ENCODE measurements at regions not wholly inside any gene's neighbourhood (a gene's known extent, or its start where the extent isn't known, plus 50 kb on each side); places are given as distances from the start of the nearest gene placed in this dataset.

DNA sequence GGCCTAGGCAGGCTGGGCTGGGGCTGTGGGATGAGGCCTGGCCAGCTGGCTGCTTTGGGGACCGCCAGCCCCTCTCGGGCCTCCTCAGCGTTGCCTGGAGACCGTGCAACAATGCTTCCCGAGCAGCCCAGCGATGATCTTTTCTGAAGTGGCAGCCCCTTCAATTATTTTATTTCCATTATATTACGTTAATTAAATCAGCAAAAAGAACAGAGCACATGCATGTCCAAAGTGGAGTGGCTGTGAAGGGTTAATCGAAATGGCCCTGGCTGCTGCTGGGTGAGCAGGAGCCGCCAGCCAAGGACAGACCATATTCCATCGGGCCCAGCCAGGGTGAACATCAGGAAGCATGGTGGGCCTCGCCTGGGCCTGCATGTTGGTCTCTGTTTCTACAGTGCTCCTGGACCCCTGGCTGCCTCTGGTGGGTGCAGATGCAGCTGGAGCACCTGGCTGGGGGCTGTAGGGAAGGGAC is 245.5 kb downstream of the MYCN start:
- Histone ChIP-seq H3K27me3 (ENCODE audit: control insufficient read depth in 4 of 4, insufficient read depth in 4 of 4, low read length in 3 of 4) (no peaks in the 10 kb centered on the region), H3K4me3 (ENCODE audit: low read depth in 1 of 3, low read length in 3 of 3) (no peak overlapping the region), H3K27ac (ENCODE audit: low read depth in 1 of 2, low read length in 2 of 2) (no peak overlapping the region), H3K9me3 (ENCODE audit: control insufficient read depth in 4 of 4, low read length in 3 of 4) (no peaks in the 10 kb centered on the region), H3K9ac (ENCODE audit: low read depth in 1 of 2, low read length in 2 of 2) (no peak overlapping the region), H3K4me1 (ENCODE audit: control insufficient read depth in 4 of 4, insufficient read depth in 4 of 4, low read length in 3 of 4) (no peaks in the 10 kb centered on the region), H3K36me3 (ENCODE audit: control insufficient read depth in 4 of 4, insufficient read depth in 3 of 4, low read depth in 1 of 4, low read length in 3 of 4) (no peaks in the 10 kb centered on the region)
- TF ChIP-seq RAD21 (IDR thresholded peaks at IDR 0.05) (no peak), GABPA (IDR thresholded peaks at IDR 0.05 in 1 of 2, conservative IDR thresholded peaks at IDR 0.05 in 1 of 2) (no peak), YY1 (IDR thresholded peaks at IDR 0.05) (no peak), FOXA2 (IDR thresholded peaks at IDR 0.05) (no peak), JUND (IDR thresholded peaks at IDR 0.05) (no peak), TAF1 (conservative IDR thresholded peaks at IDR 0.05) (no peak)
- TF ChIP-seq, protein P1, sequence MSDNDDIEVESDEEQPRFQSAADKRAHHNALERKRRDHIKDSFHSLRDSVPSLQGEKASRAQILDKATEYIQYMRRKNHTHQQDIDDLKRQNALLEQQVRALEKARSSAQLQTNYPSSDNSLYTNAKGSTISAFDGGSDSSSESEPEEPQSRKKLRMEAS (IDR thresholded peaks at IDR 0.05), result no peak
- TF ChIP-seq, protein P2, sequence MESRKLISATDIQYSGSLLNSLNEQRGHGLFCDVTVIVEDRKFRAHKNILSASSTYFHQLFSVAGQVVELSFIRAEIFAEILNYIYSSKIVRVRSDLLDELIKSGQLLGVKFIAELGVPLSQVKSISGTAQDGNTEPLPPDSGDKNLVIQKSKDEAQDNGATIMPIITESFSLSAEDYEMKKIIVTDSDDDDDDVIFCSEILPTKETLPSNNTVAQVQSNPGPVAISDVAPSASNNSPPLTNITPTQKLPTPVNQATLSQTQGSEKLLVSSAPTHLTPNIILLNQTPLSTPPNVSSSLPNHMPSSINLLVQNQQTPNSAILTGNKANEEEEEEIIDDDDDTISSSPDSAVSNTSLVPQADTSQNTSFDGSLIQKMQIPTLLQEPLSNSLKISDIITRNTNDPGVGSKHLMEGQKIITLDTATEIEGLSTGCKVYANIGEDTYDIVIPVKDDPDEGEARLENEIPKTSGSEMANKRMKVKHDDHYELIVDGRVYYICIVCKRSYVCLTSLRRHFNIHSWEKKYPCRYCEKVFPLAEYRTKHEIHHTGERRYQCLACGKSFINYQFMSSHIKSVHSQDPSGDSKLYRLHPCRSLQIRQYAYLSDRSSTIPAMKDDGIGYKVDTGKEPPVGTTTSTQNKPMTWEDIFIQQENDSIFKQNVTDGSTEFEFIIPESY (IDR thresholded peaks at IDR 0.05), result no peak
- DNase-seq (ENCODE audit: low spot score), result no peak
- 90% methylated on average over 11 of the region's 11 CpGs for WGBS

DNA sequence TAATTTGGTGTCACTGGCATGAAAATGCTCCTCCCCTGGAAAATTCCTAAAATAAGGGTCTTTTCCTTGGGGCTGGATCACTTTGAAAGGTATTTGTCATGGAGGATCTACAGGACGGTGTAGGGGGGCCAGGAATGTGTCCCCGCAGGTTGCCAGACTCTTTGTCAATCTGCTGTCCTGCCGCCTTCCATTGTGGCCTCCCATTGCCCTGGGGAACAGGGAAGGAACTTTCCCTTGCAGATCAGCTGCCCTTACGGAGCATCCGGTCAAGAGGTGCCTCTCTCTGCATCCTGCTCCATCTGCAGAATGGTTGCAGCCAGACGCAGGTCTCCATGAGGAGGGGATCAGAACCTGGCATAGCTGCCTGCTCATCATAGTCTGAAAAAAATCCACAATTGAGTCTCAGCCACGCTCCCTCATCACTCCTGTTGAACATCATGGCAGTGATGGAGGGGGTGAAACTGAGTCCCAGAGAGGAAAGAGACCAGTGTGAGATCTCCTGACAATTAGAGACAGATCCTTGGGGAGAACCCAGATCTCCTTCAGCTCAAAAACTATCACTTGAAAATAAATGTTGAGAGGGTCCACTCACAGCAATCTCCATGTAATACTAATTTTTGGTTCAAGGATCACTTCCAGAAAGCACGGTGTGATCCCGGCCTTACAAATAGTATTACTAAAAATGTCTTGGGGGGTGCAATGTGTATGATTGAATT is 244.8 kb downstream of the MYCN start:
- Histone ChIP-seq H3K9me3 (ENCODE audit: control insufficient read depth in 4 of 4, low read length in 3 of 4) (no peaks in the 10 kb centered on the region), H3K4me1 (ENCODE audit: control insufficient read depth in 4 of 4, insufficient read depth in 4 of 4, low read length in 3 of 4) (no peaks in the 10 kb centered on the region), H3K27ac (ENCODE audit: low read depth in 1 of 2, low read length in 2 of 2) (no peak overlapping the region), H3K36me3 (ENCODE audit: control insufficient read depth in 4 of 4, insufficient read depth in 3 of 4, low read depth in 1 of 4, low read length in 3 of 4) (no peaks in the 10 kb centered on the region), H3K9ac (ENCODE audit: low read depth in 1 of 2, low read length in 2 of 2) (no peak overlapping the region), H3K4me3 (ENCODE audit: low read depth in 1 of 3, low read length in 3 of 3) (no peak overlapping the region), H3K27me3 (ENCODE audit: control insufficient read depth in 4 of 4, insufficient read depth in 4 of 4, low read length in 3 of 4) (no peaks in the 10 kb centered on the region)
- no peak for DNase-seq (ENCODE audit: low spot score)
- 93% methylated on average over 9 of the region's 9 CpGs for WGBS
- no peak for TF ChIP-seq SP1 (IDR thresholded peaks at IDR 0.05)
- no peak for TF ChIP-seq GABPA (IDR thresholded peaks at IDR 0.05 in 1 of 2, conservative IDR thresholded peaks at IDR 0.05 in 1 of 2)
- no peak for TF ChIP-seq JUND (IDR thresholded peaks at IDR 0.05)
- TF ChIP-seq HNF4G (IDR thresholded peaks at IDR 0.05), result no peak

DNA sequence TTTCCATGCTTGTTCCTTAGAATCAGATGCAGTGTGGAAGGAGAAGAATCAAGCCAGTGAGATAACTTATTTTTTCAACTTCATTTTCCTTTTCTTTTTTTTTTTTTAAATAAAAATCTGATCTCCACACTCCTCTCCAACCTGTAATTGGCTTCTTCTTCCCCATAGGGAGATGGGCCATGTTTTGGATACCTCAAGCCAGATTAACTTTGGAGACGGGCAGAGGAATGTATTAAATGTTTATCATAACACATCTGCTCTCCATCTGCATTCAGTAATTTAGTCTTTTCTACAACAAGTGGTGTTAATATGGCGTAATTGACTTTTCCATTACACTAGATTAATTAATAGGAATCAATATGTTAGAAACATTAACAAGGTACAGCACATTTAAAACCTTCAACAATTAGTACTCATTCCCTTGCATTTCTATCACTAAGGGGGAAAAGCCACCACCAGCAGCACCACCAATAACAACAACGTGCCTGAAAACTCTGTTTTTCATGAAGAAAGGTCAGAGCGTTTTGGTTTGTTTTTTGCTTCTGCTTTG is 244.1 kb downstream of the MYCN start:
- H3K27ac ChIP-seq (ENCODE audit: low read depth in 1 of 2, low read length in 2 of 2), result no peak overlapping the region
- H3K4me1 ChIP-seq (ENCODE audit: control insufficient read depth in 4 of 4, insufficient read depth in 4 of 4, low read length in 3 of 4), result no peaks in the 10 kb centered on the region
- H3K9me3 ChIP-seq (ENCODE audit: control insufficient read depth in 4 of 4, low read length in 3 of 4), result no peaks in the 10 kb centered on the region
- H3K27me3 ChIP-seq (ENCODE audit: control insufficient read depth in 4 of 4, insufficient read depth in 4 of 4, low read length in 3 of 4), result no peaks in the 10 kb centered on the region
- DNase-seq (ENCODE audit: low spot score), result no peak
- no peak overlapping the region for H3K9ac ChIP-seq (ENCODE audit: low read depth in 1 of 2, low read length in 2 of 2)
- no peak overlapping the region for H3K4me3 ChIP-seq (ENCODE audit: low read depth in 1 of 3, low read length in 3 of 3)
- 81% methylated on average over 4 of the region's 4 CpGs for WGBS
- H3K36me3 ChIP-seq (ENCODE audit: control insufficient read depth in 4 of 4, insufficient read depth in 3 of 4, low read depth in 1 of 4, low read length in 3 of 4), result no peaks in the 10 kb centered on the region
- TF ChIP-seq RAD21 (IDR thresholded peaks at IDR 0.05) (no peak), JUND (IDR thresholded peaks at IDR 0.05) (no peak), SP1 (IDR thresholded peaks at IDR 0.05) (no peak), YY1 (IDR thresholded peaks at IDR 0.05) (no peak), NR2F2 (IDR thresholded peaks at IDR 0.05) (no peak), EGR1 (IDR thresholded peaks at IDR 0.05; ENCODE audit: low read depth in 2 of 2) (no peak), RXRA (IDR thresholded peaks at IDR 0.05) (no peak), GABPA (IDR thresholded peaks at IDR 0.05 in 1 of 2, conservative IDR thresholded peaks at IDR 0.05 in 1 of 2) (no peak), HNF4G (IDR thresholded peaks at IDR 0.05) (no peak), HNF4A (conservative IDR thresholded peaks at IDR 0.05) (no peak), FOXA2 (IDR thresholded peaks at IDR 0.05) (no peak), TAF1 (conservative IDR thresholded peaks at IDR 0.05) (no peak), FOXA1 (IDR thresholded peaks at IDR 0.05) (no peak)
- TF ChIP-seq, protein P1 (IDR thresholded peaks at IDR 0.05), result no peak
- TF ChIP-seq, protein P3, sequence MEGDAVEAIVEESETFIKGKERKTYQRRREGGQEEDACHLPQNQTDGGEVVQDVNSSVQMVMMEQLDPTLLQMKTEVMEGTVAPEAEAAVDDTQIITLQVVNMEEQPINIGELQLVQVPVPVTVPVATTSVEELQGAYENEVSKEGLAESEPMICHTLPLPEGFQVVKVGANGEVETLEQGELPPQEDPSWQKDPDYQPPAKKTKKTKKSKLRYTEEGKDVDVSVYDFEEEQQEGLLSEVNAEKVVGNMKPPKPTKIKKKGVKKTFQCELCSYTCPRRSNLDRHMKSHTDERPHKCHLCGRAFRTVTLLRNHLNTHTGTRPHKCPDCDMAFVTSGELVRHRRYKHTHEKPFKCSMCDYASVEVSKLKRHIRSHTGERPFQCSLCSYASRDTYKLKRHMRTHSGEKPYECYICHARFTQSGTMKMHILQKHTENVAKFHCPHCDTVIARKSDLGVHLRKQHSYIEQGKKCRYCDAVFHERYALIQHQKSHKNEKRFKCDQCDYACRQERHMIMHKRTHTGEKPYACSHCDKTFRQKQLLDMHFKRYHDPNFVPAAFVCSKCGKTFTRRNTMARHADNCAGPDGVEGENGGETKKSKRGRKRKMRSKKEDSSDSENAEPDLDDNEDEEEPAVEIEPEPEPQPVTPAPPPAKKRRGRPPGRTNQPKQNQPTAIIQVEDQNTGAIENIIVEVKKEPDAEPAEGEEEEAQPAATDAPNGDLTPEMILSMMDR (IDR thresholded peaks at IDR 0.05; ENCODE audit: low read depth, low read length, missing input control), result no peak
- TF ChIP-seq, protein P4, sequence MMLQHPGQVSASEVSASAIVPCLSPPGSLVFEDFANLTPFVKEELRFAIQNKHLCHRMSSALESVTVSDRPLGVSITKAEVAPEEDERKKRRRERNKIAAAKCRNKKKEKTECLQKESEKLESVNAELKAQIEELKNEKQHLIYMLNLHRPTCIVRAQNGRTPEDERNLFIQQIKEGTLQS (IDR thresholded peaks at IDR 0.05), result no peak
- TF ChIP-seq, protein P2 (IDR thresholded peaks at IDR 0.05), result no peak
